Stromal cell of bone marrow (primary cell): ENCODE measurements at regions not wholly inside any gene's neighbourhood (a gene's known extent, or its start where the extent isn't known, plus 50 kb on each side); places are given as distances from the start of the nearest gene placed in this dataset.

Source experiments
- DNase-seq: peaks from one replicate; pipeline ENCODE4 v3.0.0-alpha.2; 2012; ENCODE audit warnings: low read depth

DNA sequence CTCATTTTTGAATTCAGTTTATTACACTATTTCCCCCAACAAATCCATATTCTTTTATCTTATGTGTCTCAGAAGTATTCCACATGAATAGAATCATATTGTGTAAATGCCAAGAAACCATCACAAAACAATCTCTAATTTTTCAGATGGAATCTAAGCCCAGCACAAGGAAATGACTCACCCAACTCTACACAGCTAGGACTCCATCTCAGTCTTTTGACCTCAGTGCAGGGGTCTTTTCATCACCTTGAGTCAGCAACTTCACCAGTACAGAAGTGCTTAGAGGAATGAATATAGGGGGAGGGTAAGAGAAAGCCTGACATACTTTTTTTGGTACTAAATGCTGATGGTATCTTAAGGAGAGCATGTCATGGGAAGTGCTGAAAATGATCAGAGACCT, 169.3 kb upstream of the LRRN1 start:
- no peak for DNase-seq

GRCh38 chr3:3628676-3629328, 170.4 kb upstream of the LRRN1 start:
- no peak for DNase-seq

GRCh38 chr3:3627114-3627513, 172.1 kb upstream of the LRRN1 start:
- DNase-seq: no peak

- no peak for DNase-seq
Measured at GRCh38 chr3:3625544-3626271, 173.5 kb upstream of the LRRN1 start.

- no peak for DNase-seq
Measured at GRCh38 chr3:3619815-3620214, 179.4 kb upstream of the LRRN1 start.

- no peak for DNase-seq
Measured at GRCh38 chr3:3618623-3619022, 180.6 kb upstream of the LRRN1 start.

GRCh38 chr3:3615533-3615932, 183.7 kb upstream of the LRRN1 start:
- DNase-seq: no peak

DNA sequence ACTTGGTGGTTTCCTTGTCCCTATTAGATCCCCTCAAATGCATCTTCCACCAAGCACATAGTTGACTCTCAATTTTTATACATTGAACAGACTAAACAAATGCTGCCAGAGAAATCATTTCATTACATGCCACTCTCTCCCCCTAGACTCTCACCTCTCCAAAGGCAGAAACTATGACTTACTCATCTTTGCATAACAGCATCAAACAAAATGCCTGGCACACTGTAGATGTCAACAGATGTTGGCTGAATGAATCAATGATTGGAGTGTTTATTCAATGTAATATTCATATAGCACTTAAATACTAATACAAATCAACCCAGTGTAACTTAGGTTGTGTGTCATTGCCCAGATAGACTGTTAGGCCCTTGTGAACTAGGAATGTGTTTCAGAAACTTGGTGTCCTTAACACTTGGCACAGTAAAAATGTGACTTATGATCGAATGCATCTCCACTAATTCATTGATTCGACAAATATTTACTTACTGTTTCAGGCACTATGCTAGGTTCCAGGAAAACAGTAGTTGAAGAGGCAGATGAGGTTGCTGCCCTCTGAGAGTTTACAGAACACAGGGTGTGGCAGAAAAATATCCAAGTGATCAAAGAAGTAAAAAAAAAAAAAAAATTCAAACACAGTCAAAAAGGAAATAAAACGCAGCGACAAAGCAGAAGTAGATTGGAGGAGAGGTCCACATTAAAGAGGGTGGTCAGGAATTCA, 188.5 kb upstream of the LRRN1 start:
- no peak for DNase-seq

DNA sequence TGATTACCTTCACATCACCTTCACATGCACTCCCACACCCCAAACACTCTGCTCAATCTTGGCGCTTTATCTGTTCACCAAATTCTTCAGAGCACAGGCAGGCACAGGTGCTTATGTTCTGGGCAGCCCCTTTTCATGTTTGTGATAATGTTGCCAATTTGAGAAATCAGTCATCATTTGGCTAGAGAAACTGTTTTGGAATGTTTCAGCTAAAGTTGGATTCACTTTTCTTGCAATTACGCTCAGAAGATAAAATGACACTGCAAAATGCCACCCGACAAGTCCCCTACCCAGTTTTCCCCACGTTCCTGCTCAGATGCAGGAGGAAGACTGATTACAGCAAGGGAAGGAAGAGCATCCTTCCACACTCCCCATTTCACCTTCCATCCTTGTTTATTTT, 192.9 kb upstream of the LRRN1 start:
- DNase-seq: no peak

GRCh38 chr3:3605226-3605625, 194.0 kb upstream of the LRRN1 start:
- no peak for DNase-seq

GRCh38 chr3:3603351-3603750, 195.9 kb upstream of the LRRN1 start:
- no peak for DNase-seq

DNA sequence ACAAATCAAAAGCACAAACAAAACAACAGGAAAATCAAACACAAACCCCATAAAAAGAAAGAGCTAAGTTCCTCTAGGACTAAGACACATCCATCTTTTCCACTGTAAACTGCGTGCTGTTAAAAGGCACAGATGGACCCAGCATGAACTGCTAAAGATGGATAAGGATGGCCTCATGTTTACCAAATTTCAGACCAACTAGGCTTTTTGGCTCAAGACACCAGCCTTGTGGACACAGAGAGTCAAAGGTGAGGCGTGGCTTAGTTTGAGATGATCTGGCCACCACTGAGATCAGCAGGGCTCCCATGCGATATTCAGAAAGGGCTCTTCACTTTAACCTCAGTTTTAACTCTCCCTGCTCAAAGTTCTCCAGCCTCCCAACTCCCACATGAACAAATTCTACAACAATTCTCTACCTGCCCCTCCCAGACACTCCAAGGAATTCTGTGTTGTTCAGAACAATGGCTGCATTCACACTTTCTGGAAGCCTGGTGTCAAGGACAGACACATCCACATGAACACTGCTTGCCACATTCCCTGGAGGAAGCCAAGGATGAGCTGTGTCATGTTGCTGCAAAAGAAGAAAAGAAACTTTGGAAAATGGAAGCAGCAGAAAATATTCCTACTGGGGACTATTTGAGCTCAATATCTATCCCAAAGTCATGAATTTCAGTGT, 198.4 kb upstream of the LRRN1 start:
- DNase-seq: no peak

DNA sequence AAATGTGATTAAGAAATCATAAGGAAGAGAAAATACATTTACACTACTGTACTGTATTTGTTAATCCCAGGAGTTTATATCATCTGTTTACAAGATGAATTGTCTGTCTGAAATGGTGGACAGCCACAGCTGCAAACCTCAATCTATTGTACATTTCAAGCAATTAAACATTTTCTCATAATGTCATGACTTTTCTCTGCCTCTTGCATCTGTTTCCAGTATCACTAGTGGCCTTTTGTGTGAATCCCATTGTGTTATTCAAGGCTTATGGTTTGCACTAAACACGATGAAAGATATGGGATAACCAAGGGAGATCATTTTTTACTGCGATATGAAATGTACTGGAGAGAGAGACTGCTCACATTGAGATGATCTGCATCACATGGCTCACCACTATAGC, 200.2 kb upstream of the LRRN1 start:
- no peak for DNase-seq

- no peak for DNase-seq
Measured at GRCh38 chr3:3594986-3595385, 204.2 kb upstream of the LRRN1 start.

- no peak for DNase-seq
Measured at GRCh38 chr3:3589715-3590130, 209.5 kb upstream of the LRRN1 start.

GRCh38 chr3:3587647-3587972, 211.6 kb upstream of the LRRN1 start:
- DNase-seq: no peak

GRCh38 chr3:3586843-3587646, 212.2 kb upstream of the LRRN1 start:
- no peak for DNase-seq

DNA sequence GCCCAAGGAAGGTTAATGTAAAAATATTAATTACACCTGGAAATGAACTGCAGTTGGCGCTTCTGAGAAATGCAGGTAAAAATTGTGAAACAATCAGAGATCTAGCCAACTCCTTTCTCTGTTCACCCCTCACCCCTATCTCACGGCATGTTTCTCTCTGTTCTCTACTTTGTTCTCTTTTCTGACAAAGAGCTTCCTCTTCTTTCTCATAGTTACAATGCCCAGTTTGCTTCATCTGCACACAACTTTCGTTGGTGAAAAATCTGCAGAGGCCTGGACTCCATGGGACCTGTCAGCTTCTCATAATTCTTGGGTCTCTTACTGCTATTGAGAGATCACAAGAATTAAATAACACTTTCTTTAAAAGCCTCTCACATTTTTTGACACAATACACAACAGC, 212.9 kb upstream of the LRRN1 start:
- DNase-seq: no peak

DNA sequence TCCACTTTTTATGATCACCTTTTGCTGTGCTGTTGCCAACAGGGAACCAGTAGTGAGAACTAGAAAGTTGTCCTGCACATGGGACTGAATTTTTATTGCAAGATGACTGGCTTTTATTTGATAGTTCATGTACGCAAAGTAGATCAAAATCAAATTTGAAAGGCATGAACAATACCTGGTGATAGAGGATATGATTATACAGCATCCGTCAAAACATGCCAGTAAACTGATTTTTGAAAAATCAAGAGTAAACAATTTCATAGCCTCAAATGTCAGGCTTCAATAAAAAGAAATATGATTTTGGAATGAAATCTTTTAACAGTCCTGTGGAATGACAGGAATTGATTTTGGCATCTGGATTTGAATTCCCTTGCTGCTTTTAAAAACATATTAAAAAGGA, 219.6 kb upstream of the LRRN1 start:
- DNase-seq: no peak

DNA sequence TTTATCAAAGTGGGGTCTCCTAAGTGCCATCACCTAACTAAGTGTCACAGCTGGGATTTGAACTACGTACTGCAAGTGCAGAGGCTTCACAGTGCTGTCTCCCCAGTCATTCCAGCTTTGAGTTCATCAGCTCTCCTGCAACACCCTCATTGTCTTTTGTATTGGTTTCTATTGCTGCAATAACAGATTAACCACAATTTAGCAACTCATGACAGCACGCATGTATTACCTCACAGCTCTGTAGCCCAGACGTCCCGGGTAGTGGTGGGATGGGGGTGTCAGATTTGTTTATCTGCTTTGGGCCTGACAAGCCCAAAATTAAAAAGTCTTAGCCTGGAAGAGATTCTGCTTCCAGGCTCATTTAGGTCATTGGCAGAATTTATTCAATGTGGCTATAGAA, 220.5 kb upstream of the LRRN1 start:
- no peak for DNase-seq

DNA sequence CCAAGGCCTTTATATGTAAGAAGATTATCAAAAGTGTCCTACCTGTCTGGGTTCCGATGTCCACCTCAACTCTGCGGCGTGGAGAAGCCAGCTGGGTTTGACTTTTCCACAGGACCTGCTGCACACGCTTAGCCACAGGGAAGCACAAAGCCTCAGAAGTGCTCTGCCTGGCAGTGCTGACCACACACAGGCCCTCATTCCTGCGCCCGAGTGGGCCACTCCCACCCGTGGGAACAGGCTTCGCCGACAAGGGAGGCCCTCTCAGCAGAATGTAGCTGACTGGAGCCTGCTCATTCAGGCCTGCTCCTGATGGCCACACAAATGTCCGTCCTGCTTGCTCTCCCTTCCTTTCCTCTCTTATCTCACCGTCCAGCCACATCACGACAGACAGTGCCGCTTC, 221.4 kb upstream of the LRRN1 start:
- DNase-seq: no peak

GRCh38 chr3:3573341-3573740, 225.9 kb upstream of the LRRN1 start:
- DNase-seq: no peak
